ENCODE measurements at regions not wholly inside any gene's neighbourhood (a gene's known extent, or its start where the extent isn't known, plus 50 kb on each side); places are given as distances from the start of the nearest gene placed in this dataset.

GRCh38 chr3:170730071-170730812 lies 139.8 kb downstream of the RPL22L1 start:
- no peak for TF ChIP-seq EZH2phosphoT487 (IDR thresholded peaks at IDR 0.05; ENCODE audit: borderline replicate concordance, low read depth, low read length)
- no peak for TF ChIP-seq CTCF (conservative IDR thresholded peaks at IDR 0.05; ENCODE audit: low read length)
- no TSS peak for BruUV-seq (replicated peaks)
- DNase-seq (ENCODE audit: low spot score): no peak
- Histone ChIP-seq H3K9me3 (ENCODE audit: low read length) (no peaks in the 10 kb centered on the region), H3K9me2 (ENCODE audit: insufficient read depth, low read length) (no peaks in the 10 kb centered on the region), H3K4me2 (ENCODE audit: low read length) (no peak overlapping the region), H3K27ac (ENCODE audit: low read depth, low read length, poor library complexity, severe bottlenecking) (no peak overlapping the region), H3K4me1 (ENCODE audit: insufficient read depth, low read length, poor library complexity, severe bottlenecking) (no peaks in the 10 kb centered on the region), H4K20me1 (ENCODE audit: insufficient read depth, low read length) (no peaks in the 10 kb centered on the region), H3K79me2 (ENCODE audit: insufficient read depth, low read depth, low read length) (no peaks in the 10 kb centered on the region), H3K4me3 (ENCODE audit: low read depth, low read length, poor library complexity, severe bottlenecking) (no peak overlapping the region), H2AFZ (ENCODE audit: low read length) (no peak overlapping the region), H3K36me3 (ENCODE audit: insufficient read depth, low read length) (no peaks in the 10 kb centered on the region)
- intact Hi-C loops (cut with micrococcal nuclease; ENCODE audit: unreplicated experiment): no loop called here
- CTCF ChIA-PET (ENCODE audit: unreplicated experiment): no interaction called here
- POLR2A ChIA-PET: interaction anchor here (0.7 to 1.0 kb wide), 2 partner anchors 13 to 153 kb away, joined by 3 to 4 read pairs; no protein-coding TSS in a partner anchor

- no TSS peak for BruUV-seq (replicated peaks)
- H2AFZ ChIP-seq (ENCODE audit: low read length): no peak overlapping the region
- H3K79me2 ChIP-seq (ENCODE audit: insufficient read depth, low read depth, low read length): no peaks in the 10 kb centered on the region
- H3K4me2 ChIP-seq (ENCODE audit: low read length): no peak overlapping the region
- no peak overlapping the region for H3K27ac ChIP-seq (ENCODE audit: low read depth, low read length, poor library complexity, severe bottlenecking)
- no peaks in the 10 kb centered on the region for H3K9me2 ChIP-seq (ENCODE audit: insufficient read depth, low read length)
- TF ChIP-seq EZH2phosphoT487 (IDR thresholded peaks at IDR 0.05; ENCODE audit: borderline replicate concordance, low read depth, low read length): no peak
- TF ChIP-seq CTCF (conservative IDR thresholded peaks at IDR 0.05; ENCODE audit: low read length): no peak
- H4K20me1 ChIP-seq (ENCODE audit: insufficient read depth, low read length): no peaks in the 10 kb centered on the region
- ChIA-PET CTCF (ENCODE audit: unreplicated experiment) (no interaction called here), POLR2A (no interaction called here)
- no peak for DNase-seq (ENCODE audit: low spot score)
- H3K9me3 ChIP-seq (ENCODE audit: low read length): no peaks in the 10 kb centered on the region
- H3K36me3 ChIP-seq (ENCODE audit: insufficient read depth, low read length): no peaks in the 10 kb centered on the region
- no peaks in the 10 kb centered on the region for H3K4me1 ChIP-seq (ENCODE audit: insufficient read depth, low read length, poor library complexity, severe bottlenecking)
- H3K4me3 ChIP-seq (ENCODE audit: low read depth, low read length, poor library complexity, severe bottlenecking): no peak overlapping the region
- intact Hi-C loops (cut with micrococcal nuclease; ENCODE audit: unreplicated experiment): no loop called here
Observed at GRCh38 chr3:170728181-170728580, 141.8 kb downstream of the RPL22L1 start.

GRCh38 chr3:170727754-170728153 lies 141.9 kb upstream of the SLC7A14 start:
- no peak overlapping the region for H3K4me2 ChIP-seq (ENCODE audit: low read length)

More at GRCh38 chr3:170727754-170728153, 141.9 kb upstream of the SLC7A14 start:
- BruUV-seq (replicated peaks): no TSS peak
- Histone ChIP-seq H3K4me3 (ENCODE audit: low read depth, low read length, poor library complexity, severe bottlenecking) (no peak overlapping the region), H3K9me2 (ENCODE audit: insufficient read depth, low read length) (no peaks in the 10 kb centered on the region), H3K36me3 (ENCODE audit: insufficient read depth, low read length) (no peaks in the 10 kb centered on the region), H4K20me1 (ENCODE audit: insufficient read depth, low read length) (no peaks in the 10 kb centered on the region), H2AFZ (ENCODE audit: low read length) (no peak overlapping the region), H3K9me3 (ENCODE audit: low read length) (no peaks in the 10 kb centered on the region), H3K4me1 (ENCODE audit: insufficient read depth, low read length, poor library complexity, severe bottlenecking) (no peaks in the 10 kb centered on the region), H3K27ac (ENCODE audit: low read depth, low read length, poor library complexity, severe bottlenecking) (no peak overlapping the region), H3K79me2 (ENCODE audit: insufficient read depth, low read depth, low read length) (no peaks in the 10 kb centered on the region)
- TF ChIP-seq CTCF (conservative IDR thresholded peaks at IDR 0.05; ENCODE audit: low read length) (no peak), EZH2phosphoT487 (IDR thresholded peaks at IDR 0.05; ENCODE audit: borderline replicate concordance, low read depth, low read length) (no peak)
- POLR2A ChIA-PET: no interaction called here
- no peak for DNase-seq (ENCODE audit: low spot score)
- intact Hi-C loops (cut with micrococcal nuclease; ENCODE audit: unreplicated experiment): no loop called here
- CTCF ChIA-PET (ENCODE audit: unreplicated experiment): no interaction called here

Data from OCI-LY7 (cell line).